HG02840 (cell line): ENCODE measurements at regions not wholly inside any gene's neighbourhood (a gene's known extent, or its start where the extent isn't known, plus 50 kb on each side); places are given as distances from the start of the nearest gene placed in this dataset.
"Not testable (repeated sequence)": the region's sequence is repeated elsewhere in the genome, so short reads cannot be mapped to it uniquely, and the experiment has no call there.

Source experiments
- ATAC-seq: cut with Tn5 transposase; IDR thresholded peaks from one replicate; pipeline ENCODE4 v1.9.1; 2021; ENCODE audit warnings: mild to moderate bottlenecking, moderate library complexity, moderate number of reproducible peaks; ENCODE audit not compliant: unreplicated experiment, low FRiP score

GRCh38 chr5:83889971-83890745 lies 169.5 kb upstream of the HAPLN1 start:
- ATAC-seq: no peak

- no peak for ATAC-seq
Measured at GRCh38 chr5:83877911-83878706, 157.5 kb upstream of the HAPLN1 start.

- ATAC-seq: no peak
Measured at GRCh38 chr5:83871533-83872395, 151.1 kb upstream of the HAPLN1 start.

- ATAC-seq: no peak
Measured at GRCh38 chr5:83866181-83866580, 145.5 kb upstream of the HAPLN1 start.

- ATAC-seq: no peak
Measured at GRCh38 chr5:83865579-83865978, 144.9 kb upstream of the HAPLN1 start.

GRCh38 chr5:83864652-83865051 lies 144.0 kb upstream of the HAPLN1 start:
- no peak for ATAC-seq

GRCh38 chr5:83857341-83857740 lies 136.7 kb upstream of the HAPLN1 start:
- ATAC-seq: no peak

- ATAC-seq: no peak
Measured at GRCh38 chr5:83856881-83857280, 136.2 kb upstream of the HAPLN1 start.

GRCh38 chr5:83850412-83850811 lies 129.8 kb upstream of the HAPLN1 start:
- ATAC-seq: not testable (repeated sequence)

- ATAC-seq: no peak
Measured at GRCh38 chr5:83848941-83849340, 128.3 kb upstream of the HAPLN1 start.

- ATAC-seq: no peak
Measured at GRCh38 chr5:83846624-83847350, 126.1 kb upstream of the HAPLN1 start.

- peak; percentile 97 for ATAC-seq
Measured at GRCh38 chr5:83844449-83845068, 123.9 kb upstream of the HAPLN1 start.

- no peak for ATAC-seq
Measured at GRCh38 chr5:83839788-83840187, 119.1 kb upstream of the HAPLN1 start.

- ATAC-seq: no peak
Measured at GRCh38 chr5:83839256-83839655, 118.6 kb upstream of the HAPLN1 start.

- no peak for ATAC-seq
Measured at GRCh38 chr5:83837265-83837907, 116.7 kb upstream of the HAPLN1 start.

- no peak for ATAC-seq
Measured at GRCh38 chr5:83834306-83834705, 113.7 kb upstream of the HAPLN1 start.

- no peak for ATAC-seq
Measured at GRCh38 chr5:83831834-83832233, 111.2 kb upstream of the HAPLN1 start.

GRCh38 chr5:83827111-83827557 lies 106.5 kb upstream of the HAPLN1 start:
- no peak for ATAC-seq

GRCh38 chr5:83817591-83817990 lies 96.9 kb upstream of the HAPLN1 start:
- ATAC-seq: no peak
